OCI-LY1 (cell line): ENCODE measurements at regions not wholly inside any gene's neighbourhood (a gene's known extent, or its start where the extent isn't known, plus 50 kb on each side); places are given as distances from the start of the nearest gene placed in this dataset.

ENCODE experiments used
- H2AFZ ChIP-seq: fragments of 200-600 bp; sonication (generic), shearing (Covaris generic); 2 replicates; pipeline ENCODE4 v1.6.0; 2014; ENCODE audit warnings: antibody characterized with exemption, mild to moderate bottlenecking, low read length
- H3F3A ChIP-seq: fragments of 200-600 bp; sonication (generic), shearing (Covaris generic); 2 replicates; pipeline ENCODE4 v1.6.0; 2014; ENCODE audit warnings: mild to moderate bottlenecking, antibody characterized with exemption, low read length, moderate library complexity; ENCODE audit not compliant: insufficient read depth
- H3K27ac ChIP-seq: fragments of 200-600 bp; sonication (generic); 2 replicates; pipeline ENCODE4 v1.5.1; 2014; ENCODE audit warnings: low read length, mixed run types, mild to moderate bottlenecking, low read depth; ENCODE audit not compliant: poor library complexity, severe bottlenecking
- H3K27me3 ChIP-seq: fragments of 200-600 bp; sonication (generic); 2 replicates; pipeline ENCODE4 v1.6.0; 2014; ENCODE audit warnings: antibody characterized with exemption, mild to moderate bottlenecking, low read length, moderate library complexity; ENCODE audit not compliant: insufficient read depth
- H3K36me3 ChIP-seq: fragments of 200-600 bp; sonication (generic); 2 replicates; pipeline ENCODE4 v1.6.1; 2014; ENCODE audit warnings: mild to moderate bottlenecking, antibody characterized with exemption, low read length, moderate library complexity, mixed read lengths; ENCODE audit not compliant: insufficient read depth
- H3K4me1 ChIP-seq: fragments of 200-600 bp; sonication (generic); 2 replicates; pipeline ENCODE4 v1.5.1; 2014; ENCODE audit warnings: mild to moderate bottlenecking, low read length, moderate library complexity; ENCODE audit not compliant: insufficient read depth, severe bottlenecking
- H3K4me2 ChIP-seq: fragments of 200-600 bp; sonication (generic), shearing (Covaris generic); 2 replicates; pipeline ENCODE4 v1.6.1; 2014; ENCODE audit warnings: low read length
- H3K4me3 ChIP-seq: fragments of 200-600 bp; sonication (generic); 2 replicates; pipeline ENCODE4 v1.5.1; 2014; ENCODE audit warnings: low read length, low read depth, mild to moderate bottlenecking, mixed read lengths; ENCODE audit not compliant: poor library complexity, severe bottlenecking
- H3K79me2 ChIP-seq: fragments of 200-600 bp; shearing (Covaris generic); 2 replicates; pipeline ENCODE4 v1.6.1; 2016; ENCODE audit warnings: mixed run types, low read length, mixed read lengths; ENCODE audit not compliant: insufficient read depth
- H3K9ac ChIP-seq: fragments of 200-600 bp; sonication (generic), shearing (Covaris generic); 2 replicates; pipeline ENCODE4 v1.6.1; 2014; ENCODE audit warnings: mild to moderate bottlenecking, low read length, mixed read lengths
- H3K9me2 ChIP-seq: fragments of 200-600 bp; sonication (generic), shearing (Covaris generic); 2 replicates; pipeline ENCODE4 v1.6.1; 2014; ENCODE audit warnings: low read depth, mild to moderate bottlenecking, low read length, mixed read lengths
- H3K9me3 ChIP-seq: fragments of 200-600 bp; shearing (Covaris generic); 2 replicates; pipeline ENCODE4 v1.6.1; 2014; ENCODE audit warnings: low read length, mixed read lengths
- H4K20me1 ChIP-seq: fragments of 200-600 bp; sonication (generic), shearing (Covaris generic); 2 replicates; pipeline ENCODE4 v1.6.0; 2016; ENCODE audit warnings: mild to moderate bottlenecking, low read length; ENCODE audit not compliant: insufficient read depth
- CTCF ChIP-seq: fragments of 200-600 bp; sonication (generic), shearing (Covaris generic); IDR thresholded peaks from 2 replicates; pipeline ENCODE4 v1.5.1; 2017; ENCODE audit warnings: mild to moderate bottlenecking, antibody characterized with exemption, low read length, moderate library complexity, mixed read lengths
- EZH2 ChIP-seq: fragments of 200-600 bp; sonication (generic), shearing (Covaris generic); IDR thresholded peaks from 2 replicates; pipeline ENCODE4 v1.8.0; 2017; ENCODE audit warnings: borderline replicate concordance, mixed run types, mild to moderate bottlenecking, antibody characterized with exemption, low read length, moderate library complexity, mixed read lengths

GRCh38 chr11:91742155-91742554 lies 482.5 kb upstream of the FAT3 start:
- Histone ChIP-seq H3K79me2 (no peaks in the 10 kb centered on the region), H3K27me3 (no peaks in the 10 kb centered on the region)

GRCh38 chr11:91731051-91731450 lies 493.6 kb upstream of the FAT3 start:
- no peaks in the 10 kb centered on the region for H3K9me2 ChIP-seq
- H3K36me3 ChIP-seq = no peaks in the 10 kb centered on the region
- H3K4me2 ChIP-seq = no peak overlapping the region
- H3K79me2 ChIP-seq = no peaks in the 10 kb centered on the region
- no peak overlapping the region for H3K9ac ChIP-seq
- no peak overlapping the region for H3K4me3 ChIP-seq
- no peaks in the 10 kb centered on the region for H3K27me3 ChIP-seq
- H3K27ac ChIP-seq = no peak overlapping the region
- no peaks in the 10 kb centered on the region for H3K4me1 ChIP-seq
- H2AFZ ChIP-seq = no peak overlapping the region
- no peaks in the 10 kb centered on the region for H3K9me3 ChIP-seq
- TF ChIP-seq CTCF (no peak), EZH2 (no peak)
- no peaks in the 10 kb centered on the region for H4K20me1 ChIP-seq
- H3F3A ChIP-seq = no peaks in the 10 kb centered on the region

More at GRCh38 chr11:91742155-91742554, 482.5 kb upstream of the FAT3 start:
- TF ChIP-seq EZH2 = no peak
- TF ChIP-seq CTCF = no peak
- Histone ChIP-seq H3K27ac (no peak overlapping the region), H3F3A (no peaks in the 10 kb centered on the region), H3K9me3 (no peaks in the 10 kb centered on the region), H3K4me2 (no peak overlapping the region), H3K4me3 (no peak overlapping the region), H3K9ac (no peak overlapping the region), H2AFZ (no peak overlapping the region), H4K20me1 (no peaks in the 10 kb centered on the region), H3K9me2 (no peaks in the 10 kb centered on the region), H3K4me1 (no peaks in the 10 kb centered on the region), H3K36me3 (no peaks in the 10 kb centered on the region)

- Histone ChIP-seq H3K9me3 (no peaks in the 10 kb centered on the region), H2AFZ (no peak overlapping the region), H3K36me3 (no peaks in the 10 kb centered on the region), H3K9ac (no peak overlapping the region), H3K9me2 (no peaks in the 10 kb centered on the region), H3K27me3 (no peaks in the 10 kb centered on the region), H3K4me2 (no peak overlapping the region), H4K20me1 (no peaks in the 10 kb centered on the region), H3K4me1 (no peaks in the 10 kb centered on the region), H3K27ac (no peak overlapping the region), H3F3A (no peaks in the 10 kb centered on the region), H3K79me2 (no peaks in the 10 kb centered on the region), H3K4me3 (no peak overlapping the region)
- TF ChIP-seq EZH2 (no peak), CTCF (no peak)
Measured at GRCh38 chr11:91730620-91731019, 494.0 kb upstream of the FAT3 start.
